AG09319 (cell line): ENCODE measurements at regions not wholly inside any gene's neighbourhood (a gene's known extent, or its start where the extent isn't known, plus 50 kb on each side); places are given as distances from the start of the nearest gene placed in this dataset.

Source experiments
- DNase-seq: peaks from one replicate; pipeline ENCODE4 v3.0.0-alpha.2; 2010; ENCODE audit warnings: low read depth; ENCODE audit errors: extremely low read depth
- CTCF ChIP-seq: IDR thresholded peaks from 2 replicates; pipeline ENCODE4 v1.5.1; 2011; ENCODE audit warnings: low read depth, mild to moderate bottlenecking, inconsistent platforms, low read length, moderate library complexity

GRCh38 chr3:55175423-55175822 lies 247.6 kb upstream of the LRTM1 start:
- no peak for DNase-seq
- TF ChIP-seq CTCF = no peak

DNA sequence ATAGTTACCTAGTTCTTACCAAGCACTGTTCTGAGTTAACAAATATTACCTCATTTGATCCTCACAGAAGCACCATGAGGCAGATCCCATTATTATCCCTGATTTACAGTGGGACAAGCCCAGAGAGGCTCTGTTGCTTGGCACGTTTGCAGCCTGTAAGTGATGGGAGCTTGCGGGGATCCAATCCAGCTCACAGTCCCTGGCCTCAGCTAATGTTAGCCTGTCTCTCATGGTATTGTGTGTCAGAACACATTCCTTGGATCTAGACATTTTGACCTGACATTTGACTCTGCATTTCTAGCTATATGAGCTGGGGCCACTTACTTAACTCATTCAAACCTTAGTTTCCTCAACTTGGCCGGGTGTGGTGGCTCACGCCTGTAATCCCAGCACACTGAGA lies 246.9 kb upstream of the LRTM1 start:
- TF ChIP-seq CTCF = no peak
- no peak for DNase-seq

- DNase-seq = no peak
- no peak for TF ChIP-seq CTCF
These were observed 245.6 kb upstream of the LRTM1 start for GRCh38 chr3:55173504-55173903.

DNA sequence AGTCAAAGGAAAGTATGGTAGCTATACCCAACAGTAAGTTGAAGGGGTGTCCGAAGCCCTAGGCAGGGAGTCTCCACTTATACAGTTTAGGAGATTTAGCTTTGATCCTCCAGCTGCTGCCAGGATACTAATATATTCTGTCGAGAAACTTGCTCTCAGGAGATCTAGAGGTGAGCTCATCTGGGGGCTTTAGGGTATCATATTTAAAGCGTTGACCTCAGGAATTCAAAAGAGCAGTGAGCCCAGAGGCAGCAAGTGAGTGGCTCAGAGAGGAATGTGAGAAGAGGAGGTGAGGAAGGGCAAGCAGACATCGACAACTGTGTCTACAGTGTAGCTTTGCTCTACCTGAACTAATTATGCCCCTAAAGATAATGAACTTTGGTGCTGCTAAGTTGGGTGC lies 245.1 kb upstream of the LRTM1 start:
- no peak for DNase-seq
- TF ChIP-seq CTCF = no peak

DNA sequence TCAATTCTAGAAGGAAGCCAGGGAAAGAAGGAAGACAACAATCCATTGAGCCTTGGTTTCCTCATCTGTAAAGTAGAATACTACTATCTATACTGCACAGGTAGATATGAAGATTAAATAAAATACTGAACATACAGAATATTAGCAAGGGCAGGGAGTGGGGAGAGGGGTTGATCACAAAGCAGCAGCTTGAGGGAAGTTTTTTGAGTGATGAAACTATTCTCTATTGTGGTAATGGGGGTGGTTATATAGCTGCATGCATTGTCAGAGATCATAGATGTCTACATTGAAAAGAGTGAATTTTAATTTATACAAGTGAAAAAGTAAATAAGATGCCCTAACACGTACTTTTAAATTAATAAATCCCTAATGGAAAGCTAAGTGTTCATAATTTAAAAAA lies 242.6 kb upstream of the LRTM1 start:
- DNase-seq = no peak
- no peak for TF ChIP-seq CTCF

GRCh38 chr3:55169608-55170072 lies 241.8 kb upstream of the LRTM1 start:
- DNase-seq = peak; percentile 99
- no peak for TF ChIP-seq CTCF

DNA sequence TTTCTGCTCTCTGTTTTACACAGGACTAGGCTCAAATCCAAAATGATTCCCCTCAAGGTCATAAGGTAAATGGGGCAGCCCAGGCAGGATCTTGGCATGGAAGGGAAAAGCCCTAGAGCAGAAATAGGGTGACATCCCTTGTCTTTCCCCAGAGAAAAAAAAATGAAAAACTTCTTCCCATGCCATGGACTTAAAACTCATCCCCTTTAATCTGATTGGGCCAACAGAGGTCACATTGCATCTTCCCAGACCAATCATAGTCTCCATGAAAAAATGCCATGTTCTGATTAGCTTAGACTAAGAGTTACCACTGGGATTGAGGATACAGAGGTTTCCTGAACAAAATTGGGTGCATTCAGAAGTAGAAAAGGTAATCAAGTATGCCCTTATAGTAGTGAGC lies 241.3 kb upstream of the LRTM1 start:
- no peak for DNase-seq
- no peak for TF ChIP-seq CTCF
